ENCODE measurements at regions not wholly inside any gene's neighbourhood (a gene's known extent, or its start where the extent isn't known, plus 50 kb on each side); places are given as distances from the start of the nearest gene placed in this dataset.

GRCh38 chr17:34837876-34838478 is 123.3 kb downstream of the CCT6B start:
- TF ChIP-seq CTCF (IDR thresholded peaks at IDR 0.05; ENCODE audit: insufficient read depth, low read depth, low read length): no peak
- TF ChIP-seq EZH2 (IDR thresholded peaks at IDR 0.05; ENCODE audit: insufficient read depth, low read length): no peak
